ENCODE measurements at regions not wholly inside any gene's neighbourhood (a gene's known extent, or its start where the extent isn't known, plus 50 kb on each side); places are given as distances from the start of the nearest gene placed in this dataset.

GRCh38 chr1:56189454-56189853, 389.9 kb downstream of the PLPP3 start:
- DNase-seq (ENCODE audit: low read depth): no peak

- no peak for DNase-seq (ENCODE audit: low read depth)
These were observed 390.5 kb downstream of the PLPP3 start for GRCh38 chr1:56188855-56189254.

GRCh38 chr1:56188221-56188620, 391.1 kb downstream of the PLPP3 start:
- DNase-seq (ENCODE audit: low read depth): no peak

- no peak for DNase-seq (ENCODE audit: low read depth)
These were observed 392.0 kb downstream of the PLPP3 start for GRCh38 chr1:56187405-56187804.

- DNase-seq (ENCODE audit: low read depth): no peak
These were observed 393.9 kb downstream of the PLPP3 start for GRCh38 chr1:56185493-56185892.

GRCh38 chr1:56183151-56183550, 396.2 kb downstream of the PLPP3 start:
- DNase-seq (ENCODE audit: low read depth): no peak

GRCh38 chr1:56180520-56181190, 398.7 kb downstream of the PLPP3 start:
- DNase-seq (ENCODE audit: low read depth): no peak

GRCh38 chr1:56179543-56179942, 399.8 kb downstream of the PLPP3 start:
- DNase-seq (ENCODE audit: low read depth): no peak

- no peak for DNase-seq (ENCODE audit: low read depth)
These were observed 404.2 kb downstream of the PLPP3 start for GRCh38 chr1:56175211-56175610.

- no peak for DNase-seq (ENCODE audit: low read depth)
These were observed 405.0 kb downstream of the PLPP3 start for GRCh38 chr1:56174176-56174885.

- DNase-seq (ENCODE audit: low read depth): no peak
These were observed 405.6 kb downstream of the PLPP3 start for GRCh38 chr1:56173736-56174135.

- no peak for DNase-seq (ENCODE audit: low read depth)
These were observed 407.7 kb downstream of the PLPP3 start for GRCh38 chr1:56171670-56172069.

- no peak for DNase-seq (ENCODE audit: low read depth)
These were observed 408.5 kb downstream of the PLPP3 start for GRCh38 chr1:56170784-56171320.

GRCh38 chr1:56169856-56170255, 409.5 kb downstream of the PLPP3 start:
- DNase-seq (ENCODE audit: low read depth): no peak

GRCh38 chr1:56168176-56168575, 411.2 kb downstream of the PLPP3 start:
- DNase-seq (ENCODE audit: low read depth): no peak

- DNase-seq (ENCODE audit: low read depth): no peak
These were observed 411.8 kb downstream of the PLPP3 start for GRCh38 chr1:56167596-56167995.

- DNase-seq (ENCODE audit: low read depth): no peak
These were observed 418.5 kb downstream of the PLPP3 start for GRCh38 chr1:56160773-56161315.

GRCh38 chr1:56156971-56157876, 422.1 kb downstream of the PLPP3 start:
- DNase-seq (ENCODE audit: low read depth): no peak

- DNase-seq (ENCODE audit: low read depth): no peak
These were observed 426.1 kb downstream of the PLPP3 start for GRCh38 chr1:56153276-56153675.

GRCh38 chr1:56152635-56153034, 426.7 kb downstream of the PLPP3 start:
- no peak for DNase-seq (ENCODE audit: low read depth)

GRCh38 chr1:56151402-56151801, 428.0 kb downstream of the PLPP3 start:
- DNase-seq (ENCODE audit: low read depth): no peak
